ENCODE measurements at regions not wholly inside any gene's neighbourhood (a gene's known extent, or its start where the extent isn't known, plus 50 kb on each side); places are given as distances from the start of the nearest gene placed in this dataset.

DNA sequence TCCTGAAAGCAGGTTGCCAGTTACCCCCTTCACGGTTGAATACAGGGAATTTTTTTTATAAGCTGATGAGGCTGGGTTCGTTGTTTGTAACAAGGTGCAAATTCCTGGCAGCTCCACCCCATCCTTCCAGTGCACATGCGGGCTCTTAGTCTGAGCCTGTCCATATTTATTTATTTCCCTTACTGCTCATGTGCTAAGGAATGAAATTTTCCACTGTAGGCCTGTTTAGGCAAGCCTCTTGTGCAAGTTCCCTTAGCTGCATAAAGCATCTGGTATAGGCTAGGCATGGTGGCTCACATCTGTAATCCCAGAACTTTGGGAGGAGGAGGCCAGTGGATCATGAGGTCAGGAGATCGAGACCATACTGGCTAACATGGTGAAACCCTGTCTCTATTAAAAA is 560.9 kb upstream of the PCDH9 start (continued):
- TF ChIP-seq, protein P1, sequence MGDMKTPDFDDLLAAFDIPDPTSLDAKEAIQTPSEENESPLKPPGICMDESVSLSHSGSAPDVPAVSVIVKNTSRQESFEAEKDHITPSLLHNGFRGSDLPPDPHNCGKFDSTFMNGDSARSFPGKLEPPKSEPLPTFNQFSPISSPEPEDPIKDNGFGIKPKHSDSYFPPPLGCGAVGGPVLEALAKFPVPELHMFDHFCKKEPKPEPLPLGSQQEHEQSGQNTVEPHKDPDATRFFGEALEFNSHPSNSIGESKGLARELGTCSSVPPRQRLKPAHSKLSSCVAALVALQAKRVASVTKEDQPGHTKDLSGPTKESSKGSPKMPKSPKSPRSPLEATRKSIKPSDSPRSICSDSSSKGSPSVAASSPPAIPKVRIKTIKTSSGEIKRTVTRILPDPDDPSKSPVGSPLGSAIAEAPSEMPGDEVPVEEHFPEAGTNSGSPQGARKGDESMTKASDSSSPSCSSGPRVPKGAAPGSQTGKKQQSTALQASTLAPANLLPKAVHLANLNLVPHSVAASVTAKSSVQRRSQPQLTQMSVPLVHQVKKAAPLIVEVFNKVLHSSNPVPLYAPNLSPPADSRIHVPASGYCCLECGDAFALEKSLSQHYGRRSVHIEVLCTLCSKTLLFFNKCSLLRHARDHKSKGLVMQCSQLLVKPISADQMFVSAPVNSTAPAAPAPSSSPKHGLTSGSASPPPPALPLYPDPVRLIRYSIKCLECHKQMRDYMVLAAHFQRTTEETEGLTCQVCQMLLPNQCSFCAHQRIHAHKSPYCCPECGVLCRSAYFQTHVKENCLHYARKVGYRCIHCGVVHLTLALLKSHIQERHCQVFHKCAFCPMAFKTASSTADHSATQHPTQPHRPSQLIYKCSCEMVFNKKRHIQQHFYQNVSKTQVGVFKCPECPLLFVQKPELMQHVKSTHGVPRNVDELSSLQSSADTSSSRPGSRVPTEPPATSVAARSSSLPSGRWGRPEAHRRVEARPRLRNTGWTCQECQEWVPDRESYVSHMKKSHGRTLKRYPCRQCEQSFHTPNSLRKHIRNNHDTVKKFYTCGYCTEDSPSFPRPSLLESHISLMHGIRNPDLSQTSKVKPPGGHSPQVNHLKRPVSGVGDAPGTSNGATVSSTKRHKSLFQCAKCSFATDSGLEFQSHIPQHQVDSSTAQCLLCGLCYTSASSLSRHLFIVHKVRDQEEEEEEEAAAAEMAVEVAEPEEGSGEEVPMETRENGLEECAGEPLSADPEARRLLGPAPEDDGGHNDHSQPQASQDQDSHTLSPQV (IDR thresholded peaks at IDR 0.05) = no peak

DNA sequence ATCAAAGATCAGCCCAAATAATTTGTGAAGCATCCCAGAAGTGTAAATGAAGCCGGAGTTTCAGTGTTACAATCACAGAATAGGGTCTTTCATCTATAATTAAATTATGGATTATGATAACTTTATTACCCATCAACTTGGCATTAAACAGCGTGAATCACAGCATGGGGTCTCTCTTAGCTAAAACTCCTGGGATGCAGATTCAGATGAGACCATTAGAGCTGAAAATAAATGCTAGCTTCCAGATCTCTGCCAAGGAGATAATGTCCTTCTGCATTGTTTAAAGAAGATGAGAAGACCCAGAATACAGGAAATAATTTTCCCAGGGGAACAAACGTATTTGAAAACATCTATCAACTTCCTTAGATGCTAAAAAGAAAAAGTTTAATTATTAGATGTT is 546.0 kb upstream of the PCDH9 start:
- H2AFZ ChIP-seq (ENCODE audit: control insufficient read depth, low read depth, low read length) = no peak overlapping the region
- intact Hi-C loops (cut with micrococcal nuclease; ENCODE audit: unreplicated experiment) (no loop called here), in situ Hi-C loops (cut with MboI) (no loop called here)
- H3K4me2 ChIP-seq (ENCODE audit: control insufficient read depth, insufficient read depth) = no peak overlapping the region
- ATAC-seq (no peak), DNase-seq (ENCODE audit: low read depth, low spot score) (no peak), FAIRE-seq (no peak)
- H3K27me3 ChIP-seq (replicated peaks in 1 of 2; ENCODE audit: control insufficient read depth in 2 of 2, insufficient read depth in 2 of 2, low read length in 1 of 2) = no peaks in the 10 kb centered on the region
- no peaks in the 10 kb centered on the region for H3K9me3 ChIP-seq (replicated peaks; ENCODE audit: control insufficient read depth, insufficient read depth, low read length)
- BruUV-seq (replicated peaks) = no TSS peak
- ChIA-PET RAD21 (ENCODE audit: unreplicated experiment) (no interaction called here), POLR2A (no interaction called here), CTCF (no interaction called here), SMC1A (ENCODE audit: uncharacterized antibody, unreplicated experiment) (no interaction called here)
- no peak for TF ChIP-seq RB1 (IDR thresholded peaks at IDR 0.05; ENCODE audit: borderline replicate concordance)
- H3K79me2 ChIP-seq (ENCODE audit: control insufficient read depth, insufficient read depth, low read length) = no peaks in the 10 kb centered on the region
- 0% methylated on average over 3 of the region's 3 CpGs for WGBS (ENCODE audit: insufficient coverage, insufficient replicate concordance, low lambda C conversion rate, missing lambda C conversion rate)
- H4K20me1 ChIP-seq (ENCODE audit: control insufficient read depth, insufficient read depth) = no peaks in the 10 kb centered on the region
- H3K4me3 ChIP-seq = no peak overlapping the region
- H3K27ac ChIP-seq (ENCODE audit: control insufficient read depth, insufficient read depth) = no peak overlapping the region
- no peaks in the 10 kb centered on the region for H3K36me3 ChIP-seq (ENCODE audit: control insufficient read depth in 2 of 2, insufficient read depth in 2 of 2, low read length in 1 of 2)
- no peak overlapping the region for H3K9ac ChIP-seq (ENCODE audit: control insufficient read depth, insufficient read depth, low read length)
- H3K4me1 ChIP-seq (ENCODE audit: control insufficient read depth, insufficient read depth, low read length) = no peaks in the 10 kb centered on the region

GRCh38 chr13:67775359-67775758 is 545.2 kb upstream of the PCDH9 start:
- in situ Hi-C loops (cut with MboI) = no loop called here
- ChIA-PET CTCF (no interaction called here), RAD21 (ENCODE audit: unreplicated experiment) (no interaction called here), SMC1A (ENCODE audit: uncharacterized antibody, unreplicated experiment) (no interaction called here), POLR2A (no interaction called here)
- Histone ChIP-seq H3K79me2 (ENCODE audit: control insufficient read depth, insufficient read depth, low read length) (no peaks in the 10 kb centered on the region), H3K4me2 (ENCODE audit: control insufficient read depth, insufficient read depth) (no peak overlapping the region), H3K9me3 (replicated peaks; ENCODE audit: control insufficient read depth, insufficient read depth, low read length) (no peaks in the 10 kb centered on the region), H3K4me1 (ENCODE audit: control insufficient read depth, insufficient read depth, low read length) (no peaks in the 10 kb centered on the region), H4K20me1 (ENCODE audit: control insufficient read depth, insufficient read depth) (no peaks in the 10 kb centered on the region), H3K36me3 (ENCODE audit: control insufficient read depth in 2 of 2, insufficient read depth in 2 of 2, low read length in 1 of 2) (no peaks in the 10 kb centered on the region), H2AFZ (ENCODE audit: control insufficient read depth, low read depth, low read length) (no peak overlapping the region), H3K27ac (ENCODE audit: control insufficient read depth, insufficient read depth) (no peak overlapping the region), H3K9ac (ENCODE audit: control insufficient read depth, insufficient read depth, low read length) (no peak overlapping the region), H3K27me3 (replicated peaks in 1 of 2; ENCODE audit: control insufficient read depth in 2 of 2, insufficient read depth in 2 of 2, low read length in 1 of 2) (no peaks in the 10 kb centered on the region), H3K4me3 (no peak overlapping the region)
- BruUV-seq (replicated peaks) = no TSS peak
- no peak for TF ChIP-seq E4F1 (IDR thresholded peaks at IDR 0.05; ENCODE audit: borderline replicate concordance, partially characterized antibody)
- no peak for TF ChIP-seq SRF (IDR thresholded peaks at IDR 0.05; ENCODE audit: low read depth in 2 of 2, low read length in 2 of 2)
- no peak for TF ChIP-seq SP1 (IDR thresholded peaks at IDR 0.05; ENCODE audit: low read depth, low read length)
- TF ChIP-seq NR2F1 (conservative IDR thresholded peaks at IDR 0.05) = no peak
- no peak for TF ChIP-seq CEBPB (IDR thresholded peaks at IDR 0.05; ENCODE audit: borderline replicate concordance in 1 of 2, low read depth in 2 of 2, low read length in 2 of 2)
- TF ChIP-seq PBX3 (IDR thresholded peaks at IDR 0.05; ENCODE audit: insufficient replicate concordance, low read depth, low read length) = no peak
- no peak for TF ChIP-seq BMI1 (IDR thresholded peaks at IDR 0.05; ENCODE audit: borderline replicate concordance)
- FAIRE-seq = no peak
- intact Hi-C loops (cut with micrococcal nuclease; ENCODE audit: unreplicated experiment) = no loop called here
- no peak for DNase-seq (ENCODE audit: low read depth, low spot score)
- ATAC-seq = no peak
